GM12892 (cell line): ENCODE measurements at regions not wholly inside any gene's neighbourhood (a gene's known extent, or its start where the extent isn't known, plus 50 kb on each side); places are given as distances from the start of the nearest gene placed in this dataset.

Source experiments
- DNase-seq: peaks from one replicate; pipeline ENCODE4 v3.0.0; 2011; ENCODE audit not compliant: insufficient read length
- FAIRE-seq: peaks from 2 replicates; lab custom pipeline; 2011; peaks lifted over from hg19 to GRCh38; lab: Jason Lieb, UNC
- POLR2A ChIP-seq: IDR thresholded peaks from 2 replicates; pipeline ENCODE4 v1.6.1; 2011; ENCODE audit warnings: low read depth, low read length, control low read depth
- POLR2AphosphoS5 ChIP-seq: IDR thresholded peaks from 2 replicates; pipeline ENCODE4 v1.6.1; 2011; ENCODE audit warnings: low read depth, low read length, control low read depth
- TAF1 ChIP-seq: IDR thresholded peaks from 2 replicates; pipeline ENCODE4 v1.6.1; 2011; ENCODE audit warnings: low read depth, mild to moderate bottlenecking, control low read depth, low read length, borderline replicate concordance

GRCh38 chr4:58603951-58604350, 1493.8 kb upstream of the IGFBP7 start:
- DNase-seq = no peak

GRCh38 chr4:58602731-58603359, 1492.7 kb upstream of the IGFBP7 start:
- TF ChIP-seq POLR2A (no peak), POLR2AphosphoS5 (no peak), TAF1 (no peak)
- no peak for FAIRE-seq
- DNase-seq = no peak

More at GRCh38 chr4:58603951-58604350, 1493.8 kb upstream of the IGFBP7 start:
- TF ChIP-seq POLR2AphosphoS5 (no peak), POLR2A (no peak), TAF1 (no peak)
- FAIRE-seq = no peak

GRCh38 chr4:58602022-58602421, 1491.8 kb upstream of the IGFBP7 start:
- no peak for DNase-seq
- TF ChIP-seq POLR2AphosphoS5 (no peak), POLR2A (no peak), TAF1 (no peak)
- no peak for FAIRE-seq

GRCh38 chr4:58600290-58600689, 1490.1 kb upstream of the IGFBP7 start:
- no peak for TF ChIP-seq POLR2A
- TF ChIP-seq TAF1 = no peak
- TF ChIP-seq POLR2AphosphoS5 = no peak
- DNase-seq = no peak
- no peak for FAIRE-seq

GRCh38 chr4:58590722-58591121, 1480.5 kb upstream of the IGFBP7 start:
- FAIRE-seq (no peak), DNase-seq (no peak)
- TF ChIP-seq POLR2AphosphoS5 = no peak
- TF ChIP-seq TAF1 = no peak
- no peak for TF ChIP-seq POLR2A

GRCh38 chr4:58587856-58588255, 1477.7 kb upstream of the IGFBP7 start:
- TF ChIP-seq TAF1 = no peak
- no peak for TF ChIP-seq POLR2A
- TF ChIP-seq POLR2AphosphoS5 = no peak
- no peak for FAIRE-seq
- DNase-seq = no peak

GRCh38 chr4:58566260-58566659, 1456.1 kb upstream of the IGFBP7 start:
- FAIRE-seq (no peak), DNase-seq (no peak)
- no peak for TF ChIP-seq POLR2A

- TF ChIP-seq TAF1 = no peak
- FAIRE-seq = no peak
- DNase-seq = no peak
Observed at GRCh38 chr4:58564695-58565475, 1454.7 kb upstream of the IGFBP7 start.

- no peak for FAIRE-seq
- TF ChIP-seq TAF1 (no peak), POLR2AphosphoS5 (no peak), POLR2A (no peak)
- no peak for DNase-seq
Observed at GRCh38 chr4:58561170-58561569, 1451.0 kb upstream of the IGFBP7 start.

GRCh38 chr4:58560736-58561135, 1450.6 kb upstream of the IGFBP7 start:
- DNase-seq (no peak), FAIRE-seq (no peak)
- TF ChIP-seq POLR2A (no peak), TAF1 (no peak), POLR2AphosphoS5 (no peak)

- DNase-seq (no peak), FAIRE-seq (no peak)
- TF ChIP-seq POLR2A (no peak), POLR2AphosphoS5 (no peak), TAF1 (no peak)
Observed at GRCh38 chr4:58553679-58554078, 1443.5 kb upstream of the IGFBP7 start.

GRCh38 chr4:58553031-58553430, 1442.8 kb upstream of the IGFBP7 start:
- TF ChIP-seq POLR2A (no peak), TAF1 (no peak), POLR2AphosphoS5 (no peak)
- FAIRE-seq (no peak), DNase-seq (no peak)
